ENCODE measurements at regions not wholly inside any gene's neighbourhood (a gene's known extent, or its start where the extent isn't known, plus 50 kb on each side); places are given as distances from the start of the nearest gene placed in this dataset.

DNA sequence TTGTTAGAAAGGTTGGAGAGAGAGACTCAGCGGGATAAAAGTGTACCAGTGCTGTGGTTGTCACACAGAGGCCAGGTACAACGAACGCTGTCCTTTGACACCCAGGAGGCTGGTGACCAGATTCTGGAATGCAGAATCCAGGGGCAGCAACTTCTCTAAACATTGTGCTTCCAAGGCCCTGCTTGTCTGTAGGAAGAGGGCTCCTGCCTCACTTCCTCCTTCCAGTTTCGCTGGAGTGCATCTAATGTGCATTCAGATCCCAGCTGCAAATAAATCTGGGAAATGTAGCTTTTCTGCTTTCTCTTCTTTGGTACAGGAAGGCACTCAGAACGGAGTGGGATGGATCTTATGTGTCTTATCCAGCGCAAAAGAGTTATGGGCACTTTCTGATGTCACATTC is 171.8 kb upstream of the ATP5MC3 start:
- H3K4me1 ChIP-seq: no peaks in the 10 kb centered on the region
- no peak overlapping the region for H3K4me3 ChIP-seq
- no peaks in the 10 kb centered on the region for H3K9me3 ChIP-seq
- no peak for TF ChIP-seq POLR2A (IDR thresholded peaks at IDR 0.05)
- no peak for TF ChIP-seq POLR2AphosphoS5 (IDR thresholded peaks at IDR 0.05)
- TF ChIP-seq, protein P1, sequence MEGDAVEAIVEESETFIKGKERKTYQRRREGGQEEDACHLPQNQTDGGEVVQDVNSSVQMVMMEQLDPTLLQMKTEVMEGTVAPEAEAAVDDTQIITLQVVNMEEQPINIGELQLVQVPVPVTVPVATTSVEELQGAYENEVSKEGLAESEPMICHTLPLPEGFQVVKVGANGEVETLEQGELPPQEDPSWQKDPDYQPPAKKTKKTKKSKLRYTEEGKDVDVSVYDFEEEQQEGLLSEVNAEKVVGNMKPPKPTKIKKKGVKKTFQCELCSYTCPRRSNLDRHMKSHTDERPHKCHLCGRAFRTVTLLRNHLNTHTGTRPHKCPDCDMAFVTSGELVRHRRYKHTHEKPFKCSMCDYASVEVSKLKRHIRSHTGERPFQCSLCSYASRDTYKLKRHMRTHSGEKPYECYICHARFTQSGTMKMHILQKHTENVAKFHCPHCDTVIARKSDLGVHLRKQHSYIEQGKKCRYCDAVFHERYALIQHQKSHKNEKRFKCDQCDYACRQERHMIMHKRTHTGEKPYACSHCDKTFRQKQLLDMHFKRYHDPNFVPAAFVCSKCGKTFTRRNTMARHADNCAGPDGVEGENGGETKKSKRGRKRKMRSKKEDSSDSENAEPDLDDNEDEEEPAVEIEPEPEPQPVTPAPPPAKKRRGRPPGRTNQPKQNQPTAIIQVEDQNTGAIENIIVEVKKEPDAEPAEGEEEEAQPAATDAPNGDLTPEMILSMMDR (IDR thresholded peaks at IDR 0.05): no peak
- TF ChIP-seq EP300 (IDR thresholded peaks at IDR 0.05): no peak
- no peaks in the 10 kb centered on the region for H3K36me3 ChIP-seq
- H3K27ac ChIP-seq: no peak overlapping the region
- ATAC-seq (ENCODE audit: low FRiP score in 2 of 2): peak in 1 of 2 donors; percentile 33
- no peaks in the 10 kb centered on the region for H3K27me3 ChIP-seq
- whole genome bisulfite sequencing, 2 donors: 76 to 77% methylated on average over 6 of the region's 6 CpGs
- no peak for DNase-seq

DNA sequence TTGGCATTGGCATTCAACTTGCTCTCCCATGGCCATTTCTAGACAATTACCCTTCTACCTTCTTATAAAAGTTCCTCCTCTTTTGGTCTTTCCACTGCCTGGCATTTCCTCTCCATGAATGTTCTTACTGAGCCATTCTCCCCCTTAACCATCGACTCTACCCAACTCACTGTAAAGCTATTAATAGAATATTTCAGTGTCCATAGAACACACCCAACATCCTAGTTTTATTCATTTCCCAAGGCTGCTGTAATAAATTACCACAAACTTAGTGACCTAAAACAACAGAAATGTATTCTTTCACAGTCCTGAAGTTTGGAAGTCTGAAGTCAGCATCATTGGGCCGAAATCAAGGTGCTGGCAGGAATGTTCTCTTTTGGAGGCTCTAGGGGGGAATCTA is 170.0 kb upstream of the ATP5MC3 start:
- ATAC-seq (ENCODE audit: low FRiP score in 2 of 2) (no peak), DNase-seq (no peak)
- no peaks in the 10 kb centered on the region for H3K36me3 ChIP-seq
- 66 to 79% methylated on average over 2 of the region's 2 CpGs for WGBS, 2 donors
- no peaks in the 10 kb centered on the region for H3K27me3 ChIP-seq
- TF ChIP-seq POLR2A (IDR thresholded peaks at IDR 0.05) (no peak), EP300 (IDR thresholded peaks at IDR 0.05) (no peak), POLR2AphosphoS5 (IDR thresholded peaks at IDR 0.05) (no peak)
- TF ChIP-seq, protein P1 (IDR thresholded peaks at IDR 0.05): no peak
- H3K4me1 ChIP-seq: no peaks in the 10 kb centered on the region
- no peaks in the 10 kb centered on the region for H3K9me3 ChIP-seq
- no peak overlapping the region for H3K27ac ChIP-seq
- H3K4me3 ChIP-seq: no peak overlapping the region

DNA sequence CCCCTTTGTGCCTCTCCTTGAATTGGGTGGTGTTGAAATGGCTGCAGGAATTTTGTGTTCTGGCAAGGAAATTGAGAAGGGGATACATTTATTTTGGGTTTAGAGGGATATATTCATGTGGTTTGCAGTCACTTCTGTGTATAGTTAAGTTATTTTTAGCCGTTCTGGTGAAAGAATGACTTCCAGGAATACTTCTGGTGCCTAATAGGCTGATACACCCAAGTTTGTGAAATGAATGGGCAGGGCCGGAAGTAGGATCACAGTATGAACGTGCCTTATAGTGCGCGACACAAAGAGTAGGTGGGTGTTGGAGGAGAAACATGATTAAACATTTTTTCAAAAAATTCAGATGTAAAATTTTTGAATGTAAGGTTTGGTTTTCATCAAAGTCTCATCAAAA is 168.6 kb upstream of the ATP5MC3 start:
- Histone ChIP-seq H3K27ac (no peak overlapping the region), H3K36me3 (no peaks in the 10 kb centered on the region), H3K4me1 (no peaks in the 10 kb centered on the region), H3K9me3 (no peaks in the 10 kb centered on the region), H3K4me3 (no peak overlapping the region), H3K27me3 (no peaks in the 10 kb centered on the region)
- no peak for DNase-seq
- TF ChIP-seq, protein P1 (IDR thresholded peaks at IDR 0.05): no peak
- no peak for TF ChIP-seq EP300 (IDR thresholded peaks at IDR 0.05)
- TF ChIP-seq POLR2AphosphoS5 (IDR thresholded peaks at IDR 0.05): no peak
- TF ChIP-seq POLR2A (IDR thresholded peaks at IDR 0.05): no peak
- WGBS, 2 donors: 67 to 68% methylated on average over 5 of the region's 5 CpGs
- ATAC-seq (ENCODE audit: low FRiP score in 2 of 2): no peak

DNA sequence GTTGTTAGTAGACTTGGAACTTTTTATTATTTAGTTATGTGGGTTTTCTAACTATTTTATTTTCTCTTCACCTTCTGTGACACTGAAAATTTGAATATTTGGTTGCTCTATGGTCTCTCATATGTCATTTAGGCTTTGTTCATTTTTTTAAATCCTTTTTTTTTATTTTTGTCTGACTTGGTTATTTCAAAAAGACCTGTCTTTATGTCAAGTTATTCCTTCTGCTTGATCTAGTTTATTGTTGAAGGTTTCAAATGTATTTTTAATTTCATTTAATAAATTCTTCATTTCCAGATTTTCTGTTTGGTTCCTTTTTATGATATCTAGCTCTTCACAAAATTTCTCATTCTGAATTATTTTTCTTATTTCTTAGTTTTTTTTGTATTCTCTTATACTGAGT is 160.6 kb upstream of the ATP5MC3 start:
- Histone ChIP-seq H3K27ac (no peak overlapping the region), H3K36me3 (no peaks in the 10 kb centered on the region), H3K9me3 (peaks cover 0 to 16% (median 9%) of the 10 kb centered on the region in 4 donors), H3K27me3 (no peaks in the 10 kb centered on the region), H3K4me1 (no peaks in the 10 kb centered on the region), H3K4me3 (no peak overlapping the region)
- TF ChIP-seq, protein P1 (IDR thresholded peaks at IDR 0.05): no peak
- no peak for TF ChIP-seq POLR2AphosphoS5 (IDR thresholded peaks at IDR 0.05)
- no peak for TF ChIP-seq EP300 (IDR thresholded peaks at IDR 0.05)
- no peak for TF ChIP-seq POLR2A (IDR thresholded peaks at IDR 0.05)
- DNase-seq: no peak
- ATAC-seq (ENCODE audit: low FRiP score in 2 of 2): no peak

DNA sequence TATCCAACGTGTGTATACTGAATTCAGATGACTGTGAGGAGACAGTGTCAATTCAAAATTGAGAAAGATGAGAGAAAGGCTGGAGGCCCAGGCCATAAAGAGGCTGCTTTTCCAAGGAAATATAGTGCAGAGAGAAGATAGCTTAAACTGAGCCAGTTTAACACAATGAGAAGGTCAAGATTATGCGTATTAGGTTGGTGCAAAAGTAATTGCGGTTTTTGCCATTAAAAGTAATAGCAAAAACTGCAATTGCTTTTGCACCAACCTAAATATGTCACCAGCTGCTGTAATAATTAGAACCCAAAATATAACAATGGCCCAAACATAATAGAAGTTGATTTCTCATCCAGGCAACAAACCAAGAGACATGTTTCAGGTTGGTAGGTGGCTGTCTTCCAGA is 148.7 kb upstream of the ATP5MC3 start:
- ATAC-seq (ENCODE audit: low FRiP score in 2 of 2) (no peak), DNase-seq (no peak)
- no peak overlapping the region for H3K4me3 ChIP-seq
- peaks cover 0 to 10% (median 3%) of the 10 kb centered on the region in 4 donors for H3K9me3 ChIP-seq
- TF ChIP-seq POLR2AphosphoS5 (IDR thresholded peaks at IDR 0.05): no peak
- TF ChIP-seq POLR2A (IDR thresholded peaks at IDR 0.05): no peak
- TF ChIP-seq EP300 (IDR thresholded peaks at IDR 0.05): no peak
- TF ChIP-seq, protein P1 (IDR thresholded peaks at IDR 0.05): no peak
- H3K27me3 ChIP-seq: no peaks in the 10 kb centered on the region
- WGBS, 2 donors: 87 to 88% methylated on average over 3 of the region's 3 CpGs
- no peaks in the 10 kb centered on the region for H3K36me3 ChIP-seq
- H3K4me1 ChIP-seq: no peaks in the 10 kb centered on the region
- H3K27ac ChIP-seq: no peak overlapping the region
